Left cardiac atrium (tissue), 4 donors: ENCODE measurements at regions not wholly inside any gene's neighbourhood (a gene's known extent, or its start where the extent isn't known, plus 50 kb on each side); places are given as distances from the start of the nearest gene placed in this dataset.
"Not testable (repeated sequence)": the region's sequence is repeated elsewhere in the genome, so short reads cannot be mapped to it uniquely, and the experiment has no call there.

Experiments
- ATAC-seq, 2 donors: fragments of 200-7000 bp; cut with Tn5 transposase; one replicate each; pipeline ENCODE4 v1.9.1; 2020; ENCODE audit warnings: mild to moderate bottlenecking in 2 of 2, moderate library complexity in 2 of 2
- DNase-seq: peaks from one replicate; pipeline ENCODE4 v3.0.0-alpha.2; 2020
- intact Hi-C, 2 donors: fragments of 100-400 bp; cut with DNase I; formaldehyde crosslinking; loops; one replicate each; pipeline versions ENCODE4 v1.14.1 to v1.15.1; 2022 to 2023
- donor health status: DM: no; HTN: yes; CAD: no.
- donor health status: DM: no; HTN: yes; CAD: no; lungs with severe emphysema.
- donor health status: DM: yes; HTN: yes; CAD: no.
- donor health status: Dilated cardiomyopathy.

DNA sequence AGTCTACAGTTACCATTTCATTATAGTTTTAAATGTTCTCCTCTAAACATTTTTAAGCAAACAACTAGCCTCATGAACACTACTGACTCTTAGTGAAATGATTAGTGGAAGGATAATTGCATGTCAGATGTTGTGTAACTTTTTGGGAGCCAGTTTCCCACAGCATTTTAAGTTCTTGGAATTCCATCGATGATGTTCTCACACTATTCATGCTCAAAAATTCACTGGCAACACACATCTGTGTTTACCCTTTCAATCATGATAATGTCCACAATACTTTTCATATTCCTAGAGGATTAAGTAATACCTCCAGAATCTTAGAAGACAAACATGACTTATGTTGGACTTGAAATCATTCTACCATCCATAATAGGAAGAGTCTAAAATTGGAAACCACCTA is 678.1 kb upstream of the ID4 start:
- DNase-seq (no peak), ATAC-seq (peak in 1 of 2 donors; percentile 62)
- intact Hi-C loops, result no loop called here

DNA sequence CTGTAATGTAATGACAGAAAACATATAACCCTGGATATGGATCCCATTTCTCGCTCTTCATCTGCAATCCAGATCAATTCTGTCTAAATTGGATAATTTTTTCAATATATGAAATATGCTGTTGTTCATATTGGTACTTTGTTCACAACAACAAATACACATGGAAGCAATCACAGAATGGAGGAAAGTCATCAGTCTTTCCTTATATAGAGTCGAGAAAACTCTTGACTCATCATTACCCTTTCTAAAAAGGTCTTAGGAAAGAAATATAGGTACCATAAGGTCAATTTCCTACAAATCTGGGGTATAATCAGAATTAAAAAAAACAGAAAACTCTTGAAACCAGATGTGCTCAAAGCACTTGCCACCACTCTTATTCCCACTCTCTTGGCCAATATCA is 677.6 kb upstream of the ID4 start:
- intact Hi-C loops, result no loop called here
- ATAC-seq, result no peak
- DNase-seq, result no peak

GRCh38 chr6:19160081-19160730 is 677.0 kb upstream of the ID4 start:
- DNase-seq (no peak), ATAC-seq (no peak)
- intact Hi-C loops, result no loop called here

DNA sequence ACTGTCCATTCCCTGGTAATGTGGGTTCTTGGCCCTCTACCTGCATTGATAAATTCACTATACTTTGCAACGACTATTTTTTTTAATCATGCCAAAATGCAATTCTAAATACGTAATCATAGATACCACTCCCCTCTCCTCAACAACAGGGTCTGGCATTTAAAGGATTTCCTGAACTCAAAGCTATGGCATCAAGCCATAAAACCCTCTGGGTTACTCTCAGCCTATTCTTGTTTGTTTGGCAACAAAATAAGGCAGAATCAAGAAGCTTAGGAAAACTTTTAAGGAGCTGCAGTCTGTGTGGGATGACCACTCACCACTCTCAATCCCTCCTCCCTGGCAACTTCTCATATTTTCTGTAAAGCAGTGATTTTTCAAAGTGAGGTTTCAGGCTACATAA is 669.9 kb upstream of the ID4 start:
- ATAC-seq, result peak in 1 of 2 donors; percentile 31
- intact Hi-C loops, result no loop called here
- no peak for DNase-seq

- DNase-seq (no peak), ATAC-seq (no peak)
- intact Hi-C loops, result no loop called here
These were observed 667.8 kb upstream of the ID4 start for GRCh38 chr6:19169366-19169765.

GRCh38 chr6:19175023-19175422 is 662.1 kb upstream of the ID4 start:
- ATAC-seq (no peak), DNase-seq (no peak)
- intact Hi-C loops, result no loop called here

GRCh38 chr6:19180348-19181072 is 656.7 kb upstream of the ID4 start:
- ATAC-seq (peak; percentile 96 to 99), DNase-seq (peak; percentile 59)

GRCh38 chr6:19181211-19181610 is 656.0 kb upstream of the ID4 start:
- DNase-seq, result no peak
- intact Hi-C loops, result no loop called here
- peak; percentile 38 to 45 for ATAC-seq

More at GRCh38 chr6:19180348-19181072, 656.7 kb upstream of the ID4 start:
- intact Hi-C loops, result no loop called here

DNA sequence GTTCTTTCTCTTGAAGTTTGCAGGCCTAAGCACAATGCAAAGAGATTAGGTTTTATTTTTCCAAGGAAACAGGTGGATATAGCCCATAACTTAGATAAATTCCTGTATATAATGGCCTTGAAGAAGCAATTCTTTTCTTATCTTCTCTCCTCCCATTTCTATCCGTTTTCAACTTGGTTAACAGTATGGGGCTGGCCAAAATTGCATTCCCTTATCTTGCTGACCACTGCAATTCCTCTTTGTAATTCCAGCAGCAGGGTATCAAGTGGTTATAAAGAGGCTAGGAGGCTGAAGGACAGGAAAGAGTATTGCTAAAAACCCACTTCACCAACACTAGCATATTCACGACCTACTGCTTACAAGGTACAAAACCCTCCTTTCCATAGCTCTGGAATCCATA is 643.5 kb upstream of the ID4 start:
- DNase-seq, result no peak
- intact Hi-C loops, result no loop called here
- ATAC-seq, result no peak

DNA sequence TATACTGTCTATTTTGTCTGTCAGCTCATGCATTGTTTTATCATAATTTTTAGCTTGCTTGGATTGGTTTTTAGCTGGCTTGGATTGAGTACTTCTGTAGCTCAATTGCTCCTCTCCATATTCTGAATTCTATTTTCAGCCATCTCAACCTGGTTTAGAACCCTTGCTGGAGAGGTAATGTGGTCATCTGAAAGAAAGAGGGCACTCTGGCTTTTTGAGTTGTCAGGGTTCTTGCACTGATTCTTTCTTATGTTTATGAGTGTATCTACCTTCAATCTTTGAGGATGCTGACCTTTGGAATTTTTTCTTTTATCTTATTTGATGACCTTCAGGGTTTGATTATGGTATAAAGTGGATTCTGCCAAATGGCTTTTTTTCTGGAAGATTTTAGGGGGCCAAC is 632.7 kb upstream of the ID4 start:
- DNase-seq (no peak), ATAC-seq (no peak)
- intact Hi-C loops, result no loop called here

DNA sequence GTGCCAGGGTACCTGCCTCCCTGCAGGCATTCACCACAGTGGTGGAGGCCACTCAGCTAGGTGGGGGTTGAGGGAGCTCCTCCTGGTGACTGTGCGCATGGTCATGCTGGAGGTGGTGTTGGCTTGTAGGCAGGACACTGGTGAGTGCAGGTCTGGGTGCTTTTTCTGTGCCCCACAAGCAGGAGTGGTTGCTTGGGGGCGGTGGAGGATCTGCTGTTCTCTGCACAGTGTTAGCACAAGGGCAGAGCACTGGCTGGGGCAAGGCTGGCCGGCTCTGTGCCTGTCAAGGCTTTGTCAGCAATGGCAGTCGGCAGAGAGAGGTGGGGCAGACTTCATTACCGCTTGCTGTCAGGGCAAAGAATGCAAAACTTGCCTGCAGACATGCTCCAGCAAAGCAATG is 632.1 kb upstream of the ID4 start:
- intact Hi-C loops, result no loop called here
- no peak for ATAC-seq
- no peak for DNase-seq

- no peak for ATAC-seq
- no peak for DNase-seq
- intact Hi-C loops, result no loop called here
These were observed 628.0 kb upstream of the ID4 start for GRCh38 chr6:19209202-19209601.

DNA sequence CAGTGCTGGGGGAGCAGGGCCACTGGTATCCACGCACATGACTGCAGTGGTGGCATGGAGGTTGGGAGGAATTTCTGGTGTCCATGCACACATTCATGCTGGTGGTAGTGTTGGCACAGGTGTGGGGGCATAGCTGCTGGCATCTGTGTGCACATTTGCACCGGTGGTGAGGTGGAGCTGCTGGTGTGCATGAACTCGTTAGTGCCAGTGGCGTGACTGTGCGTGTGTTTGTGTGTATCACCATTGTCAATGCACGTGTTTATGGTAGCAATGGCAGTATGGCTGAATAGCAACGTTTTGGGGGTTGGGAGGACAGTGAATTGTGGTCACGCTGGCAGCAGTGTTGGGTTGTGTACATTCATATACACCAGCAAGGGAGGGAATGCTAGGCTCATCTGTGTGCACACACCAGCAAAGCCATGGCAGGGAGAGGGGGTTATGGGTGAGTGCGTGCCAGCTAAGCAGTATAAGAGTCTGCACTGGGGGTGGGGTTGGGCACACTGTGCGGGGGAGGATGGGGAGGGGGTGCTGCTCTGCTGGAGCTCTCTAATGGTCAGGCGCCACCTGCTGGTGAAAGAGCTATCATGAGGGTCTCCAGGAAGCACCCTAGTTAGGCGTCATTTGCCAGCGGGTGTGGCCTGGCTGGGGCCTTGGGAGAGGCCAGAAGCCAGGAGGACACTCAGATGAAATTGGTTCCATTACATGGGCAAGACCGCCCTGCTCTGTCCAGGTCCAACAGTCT is 626.1 kb upstream of the ID4 start:
- peak; percentile 37 for DNase-seq
- no peak for ATAC-seq
- intact Hi-C loops, result loop anchor here in 1 of 2 donors (5.0 kb wide), 1 partner anchor 189 kb away; no protein-coding TSS in a partner anchor

DNA sequence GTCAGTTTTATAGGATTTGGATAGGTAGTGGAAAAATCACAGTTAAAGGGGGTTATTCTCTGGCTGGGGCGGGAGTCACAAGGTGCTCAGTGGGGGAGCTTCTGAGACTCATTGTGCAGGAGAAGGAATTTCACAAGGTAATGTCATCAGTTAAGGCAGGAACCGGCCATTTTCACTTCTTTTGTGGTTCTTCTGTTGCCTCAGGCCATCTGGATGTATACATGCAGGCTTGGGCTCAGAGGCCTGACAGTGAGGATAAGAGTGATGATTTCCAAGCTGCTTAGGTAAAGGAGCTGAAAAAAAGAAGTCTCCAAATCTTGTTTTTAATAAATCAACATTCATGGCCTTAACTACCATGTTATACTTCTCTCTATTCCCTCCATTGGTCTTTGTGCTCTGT is 622.9 kb upstream of the ID4 start:
- ATAC-seq, result no peak
- DNase-seq, result no peak
- intact Hi-C loops, result loop anchor here in 1 of 2 donors (5.0 kb wide), 1 partner anchor 192 kb away; no protein-coding TSS in a partner anchor

- DNase-seq (no peak), ATAC-seq (no peak)
- intact Hi-C loops, result no loop called here
These were observed 617.2 kb upstream of the ID4 start for GRCh38 chr6:19219931-19220330.

DNA sequence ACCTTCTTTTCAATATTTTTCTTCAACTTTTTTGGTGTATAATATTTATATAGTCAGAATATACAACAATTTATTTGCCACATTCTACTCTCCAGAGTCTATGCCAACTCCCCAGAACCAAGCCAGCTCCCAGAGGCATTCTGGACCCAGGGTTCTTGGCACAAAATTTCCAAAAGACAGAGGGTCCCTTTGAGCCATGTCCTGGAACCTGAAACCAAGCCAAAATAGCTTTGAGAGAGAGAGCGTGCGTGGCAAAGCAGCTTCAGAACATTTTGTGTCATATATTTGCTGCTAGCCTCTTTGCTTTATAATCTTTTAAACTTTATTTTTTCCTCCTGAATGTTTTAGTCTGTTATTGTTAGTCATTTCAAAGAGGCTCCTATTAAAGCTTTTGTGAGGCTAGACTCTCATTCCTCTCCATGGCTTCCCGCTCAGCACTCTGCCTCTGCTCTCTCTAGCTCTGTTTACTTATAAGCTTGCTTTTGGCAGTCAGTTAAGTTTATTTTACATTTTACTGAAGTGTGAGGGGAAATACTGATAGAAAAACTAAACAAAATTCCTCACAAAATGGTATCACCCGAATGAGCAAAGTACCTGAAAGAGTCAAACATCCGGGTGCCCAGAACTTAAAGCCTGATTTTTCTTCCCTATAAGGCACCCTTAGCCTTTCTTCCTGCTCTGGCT is 605.1 kb upstream of the ID4 start:
- DNase-seq (no peak), ATAC-seq (no peak)
- intact Hi-C loops, result no loop called here

DNA sequence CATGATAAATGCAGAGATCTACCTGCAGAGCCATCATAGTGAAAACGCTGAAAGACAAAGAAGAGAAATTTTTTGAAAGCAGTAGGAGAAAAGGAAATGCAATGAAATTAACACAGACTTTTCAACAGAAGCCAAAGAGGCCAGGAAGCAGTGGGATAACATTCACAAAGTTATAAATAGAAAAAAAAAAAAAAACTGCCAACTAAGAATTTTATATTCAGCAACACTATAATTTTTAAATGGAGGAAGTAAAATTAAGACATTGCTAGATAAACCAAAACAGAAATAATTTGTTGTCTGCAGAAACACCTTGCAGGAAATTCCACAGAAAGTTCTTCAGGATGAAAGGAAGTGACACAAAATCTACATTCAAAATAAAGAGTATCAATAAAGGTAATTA is 591.5 kb upstream of the ID4 start:
- intact Hi-C loops, result no loop called here
- ATAC-seq (no peak), DNase-seq (no peak)

DNA sequence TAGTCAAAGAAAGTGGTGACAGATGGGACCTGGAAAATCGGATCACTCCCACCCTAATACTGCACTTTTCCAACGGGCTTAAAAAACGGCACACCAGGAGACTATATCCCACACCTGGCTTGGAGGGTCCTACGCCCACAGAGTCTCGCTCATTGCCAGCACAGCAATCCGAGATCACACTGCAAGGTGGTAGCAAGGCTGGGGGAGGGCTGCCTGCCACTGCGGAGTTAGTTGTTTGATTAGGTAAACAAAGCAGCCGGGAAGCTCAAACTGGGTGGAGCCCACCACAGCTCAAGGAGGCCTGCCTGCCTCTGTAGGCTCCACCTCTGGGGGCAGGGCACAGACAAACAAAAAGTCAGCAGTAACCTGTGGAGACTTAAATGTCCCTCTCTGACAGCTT is 590.0 kb upstream of the ID4 start:
- intact Hi-C loops, result not testable (repeated sequence)

GRCh38 chr6:19256123-19256522 is 581.0 kb upstream of the ID4 start:
- DNase-seq, ATAC-seq, intact Hi-C loops: not testable (repeated sequence)

More for the DNA sequence above, 590.0 kb upstream of the ID4 start:
- DNase-seq, ATAC-seq: not testable (repeated sequence)

DNA sequence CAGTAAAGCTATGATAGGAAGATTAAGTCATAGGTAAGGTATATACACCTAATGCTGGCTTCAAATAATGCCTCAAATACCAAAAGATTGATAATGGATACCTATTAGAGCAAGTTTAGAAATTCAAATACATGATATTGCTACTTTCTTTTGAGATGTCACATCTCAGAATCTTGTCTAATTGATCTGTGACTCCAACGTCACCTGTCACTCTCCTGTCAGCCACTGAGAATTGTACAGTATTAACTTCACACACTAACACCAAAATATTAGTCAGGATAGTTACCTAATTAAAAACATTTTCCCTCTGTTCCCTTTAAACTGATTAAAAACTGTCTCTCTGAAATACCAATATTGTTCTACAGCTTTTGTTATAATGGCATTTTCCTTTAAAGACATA is 575.5 kb upstream of the ID4 start:
- intact Hi-C loops, result no loop called here
- ATAC-seq, result no peak

More for the DNA sequence above, 575.5 kb upstream of the ID4 start:
- DNase-seq, result no peak
